GM23338 (cell line): ENCODE measurements at regions not wholly inside any gene's neighbourhood (a gene's known extent, or its start where the extent isn't known, plus 50 kb on each side); places are given as distances from the start of the nearest gene placed in this dataset.
A peak's percentile ranks its signal among the peaks of the same experiment; 100 is the strongest.

ENCODE experiments used
- ATAC-seq: fragments of 200-7000 bp; cut with Tn5 transposase; 3 replicates; pipeline ENCODE4 v1.9.1; 2020
- DNase-seq: peaks from one replicate; pipeline ENCODE4 v3.0.0-alpha.2; 2015; ENCODE audit warnings: low spot score
- H2AFZ ChIP-seq: fragments of 200-600 bp; sonication (generic); 2 replicates; pipeline ENCODE4 v1.8.0; 2016; ENCODE audit warnings: antibody characterized with exemption, mild to moderate bottlenecking, moderate library complexity
- H3F3A ChIP-seq: fragments of 200-600 bp; sonication (generic); replicated peaks from 2 replicates; pipeline ENCODE4 v1.8.0; 2017; ENCODE audit warnings: antibody characterized with exemption, mixed run types, low read depth
- H3K27ac ChIP-seq: fragments of 200-600 bp; sonication (generic); 2 replicates; pipeline ENCODE4 v1.6.1; 2016; ENCODE audit warnings: low read depth
- H3K27me3 ChIP-seq: fragments of 200-600 bp; sonication (generic); 2 replicates; pipeline ENCODE4 v1.8.0; 2016; ENCODE audit warnings: mild to moderate bottlenecking, mixed run types, moderate library complexity; ENCODE audit not compliant: insufficient read depth
- H3K36me3 ChIP-seq: fragments of 200-600 bp; sonication (generic); 2 replicates; pipeline ENCODE4 v1.8.0; 2016; ENCODE audit warnings: mild to moderate bottlenecking; ENCODE audit not compliant: insufficient read depth
- H3K4me1 ChIP-seq: fragments of 200-600 bp; sonication (generic); 2 replicates; pipeline ENCODE4 v1.8.0; 2016; ENCODE audit warnings: mild to moderate bottlenecking, moderate library complexity; ENCODE audit not compliant: insufficient read depth
- H3K4me2 ChIP-seq: fragments of 200-600 bp; sonication (generic); 2 replicates; pipeline ENCODE4 v1.7.1; 2017; ENCODE audit warnings: mixed run types
- H3K4me3 ChIP-seq: fragments of 200-600 bp; sonication (generic); 2 replicates; pipeline ENCODE4 v1.6.1; 2016; ENCODE audit warnings: mixed run types
- H3K79me2 ChIP-seq: fragments of 200-600 bp; sonication (generic); replicated peaks from 2 replicates; pipeline ENCODE4 v1.8.0; 2017; ENCODE audit warnings: mild to moderate bottlenecking; ENCODE audit not compliant: insufficient read depth
- H3K9me2 ChIP-seq: fragments of 200-600 bp; sonication (generic); 2 replicates; pipeline ENCODE4 v1.8.0; 2017; ENCODE audit not compliant: insufficient read depth
- H4K20me1 ChIP-seq: fragments of 200-600 bp; sonication (generic); replicated peaks from 2 replicates; pipeline ENCODE4 v1.8.0; 2017; ENCODE audit warnings: mild to moderate bottlenecking; ENCODE audit not compliant: insufficient read depth
- H3K27ac Mint-ChIP-seq: 2 replicates; pipeline ENCODE4 v1.8.0; 2020; ENCODE audit warnings: inconsistent platforms, mild to moderate bottlenecking, moderate library complexity, mixed read lengths
- H3K27me3 Mint-ChIP-seq: 3 replicates; pipeline ENCODE4 v1.8.0; 2022; ENCODE audit warnings: low read depth, mild to moderate bottlenecking, moderate library complexity, mixed read lengths, inconsistent platforms; ENCODE audit not compliant: insufficient read depth, poor library complexity
- H3K36me3 Mint-ChIP-seq: 3 replicates; pipeline ENCODE4 v1.8.0; 2021; ENCODE audit warnings: low read depth, mild to moderate bottlenecking, inconsistent platforms, moderate library complexity, mixed read lengths
- H3K4me1 Mint-ChIP-seq: 3 replicates; pipeline ENCODE4 v1.8.0; 2020; ENCODE audit warnings: mild to moderate bottlenecking, inconsistent platforms, mixed read lengths
- H3K4me3 Mint-ChIP-seq: 3 replicates; pipeline ENCODE4 v1.8.0; 2021; ENCODE audit warnings: moderate library complexity, mild to moderate bottlenecking, inconsistent platforms, mixed read lengths
- H3K9me3 Mint-ChIP-seq: 3 replicates; pipeline ENCODE4 v1.8.0; 2020; ENCODE audit warnings: moderate library complexity, mild to moderate bottlenecking, inconsistent platforms, mixed read lengths
- CREB1 ChIP-seq: fragments of 250-450 bp; sonication (Bioruptor Pico); IDR thresholded peaks from 2 replicates; pipeline ENCODE4 v1.5.0; 2020; ENCODE audit warnings: low read depth, mild to moderate bottlenecking, moderate library complexity
- EZH2 ChIP-seq: fragments of 200-600 bp; sonication (generic); IDR thresholded peaks from one replicate; pipeline ENCODE4 v1.8.0; 2017; ENCODE audit warnings: antibody characterized with exemption, mild to moderate bottlenecking, low read depth; ENCODE audit not compliant: unreplicated experiment
- EZH2phosphoT487 ChIP-seq: fragments of 200-600 bp; sonication (generic); IDR thresholded peaks from one replicate; pipeline ENCODE4 v1.8.1; 2018; ENCODE audit warnings: antibody characterized with exemption; ENCODE audit not compliant: unreplicated experiment
- JUNB ChIP-seq: IDR thresholded peaks from one replicate; pipeline ENCODE4 v1.6.1; 2016; ENCODE audit warnings: antibody characterized with exemption; ENCODE audit not compliant: unreplicated experiment
- NANOG ChIP-seq: IDR thresholded peaks from 2 replicates; pipeline ENCODE4 v1.6.1; 2016; ENCODE audit warnings: antibody characterized with exemption, borderline replicate concordance
- POLR2AphosphoS5 ChIP-seq: IDR thresholded peaks from 2 replicates; pipeline ENCODE4 v1.6.1; 2016; ENCODE audit warnings: antibody characterized with exemption, low read depth
- STAT1 ChIP-seq: IDR thresholded peaks from one replicate; pipeline ENCODE4 v1.6.1; 2016; ENCODE audit warnings: antibody characterized with exemption; ENCODE audit not compliant: unreplicated experiment
- ZNF114 ChIP-seq: fragments of 250-450 bp; sonication (Bioruptor Pico); IDR thresholded peaks from 2 replicates; pipeline ENCODE4 v1.5.0; 2020; ENCODE audit warnings: mild to moderate bottlenecking, moderate library complexity
- ZNF331 ChIP-seq: fragments of 250-450 bp; sonication (Bioruptor Pico); IDR thresholded peaks from 2 replicates; pipeline ENCODE4 v1.5.0; 2020; ENCODE audit warnings: low read depth, mild to moderate bottlenecking, moderate library complexity
- TF ChIP-seq, protein P1 (sequence below), 2 experiments: fragments of 200-600 bp in 1 of 2; sonication (generic) in 1 of 2; conservative IDR thresholded peaks; 2 replicates each; pipeline versions ENCODE4 v1.5.1 to v1.6.1; 2016 to 2017; ENCODE audit warnings: antibody characterized with exemption in 2 of 2, low read depth in 2 of 2, mild to moderate bottlenecking in 2 of 2, moderate library complexity in 1 of 2
- TF ChIP-seq, protein P2 (sequence below): IDR thresholded peaks from one replicate; pipeline ENCODE4 v1.6.1; 2018; ENCODE audit warnings: antibody characterized with exemption; ENCODE audit not compliant: unreplicated experiment
- TF ChIP-seq, protein P3 (sequence below): IDR thresholded peaks from 2 replicates; pipeline ENCODE4 v1.6.1; 2016; ENCODE audit warnings: antibody characterized with exemption
- TF ChIP-seq, protein P4 (sequence below): fragments of 250-450 bp; sonication (Bioruptor Pico); IDR thresholded peaks from 2 replicates; pipeline ENCODE4 v1.5.0; 2020; ENCODE audit warnings: mild to moderate bottlenecking, moderate library complexity

DNA sequence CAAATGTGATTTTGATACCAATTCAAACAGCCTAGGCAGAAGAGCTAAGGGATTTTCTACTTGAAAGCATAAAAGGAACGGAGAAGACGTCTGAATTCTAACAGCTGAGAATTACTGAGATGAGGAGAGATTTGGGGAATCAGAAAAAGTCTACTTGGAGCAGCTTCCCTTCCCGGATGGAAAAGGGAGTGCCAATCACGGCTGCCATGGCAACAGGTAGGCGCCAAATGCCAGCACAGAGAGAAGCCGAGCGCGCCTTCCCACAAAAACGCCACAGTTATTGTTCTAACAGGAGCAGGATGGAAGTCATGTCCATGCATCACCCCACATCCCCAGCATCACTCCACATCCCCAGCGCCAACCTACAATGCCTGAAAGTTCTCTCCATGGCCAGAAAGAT is 63.5 kb upstream of the PRR20G start:
- Histone ChIP-seq H3K27me3 (no peaks in the 10 kb centered on the region), H3K79me2 (no peaks in the 10 kb centered on the region), H3K4me2 (no peak overlapping the region), H3K27ac (no peak overlapping the region), H3K4me1 (no peaks in the 10 kb centered on the region), H2AFZ (no peak overlapping the region), H3F3A (no peaks in the 10 kb centered on the region), H3K36me3 (no peaks in the 10 kb centered on the region; the same call in 1 of the 2 replicates), H3K4me3 (no peak overlapping the region), H3K9me2 (no peaks in the 10 kb centered on the region), H4K20me1 (no peaks in the 10 kb centered on the region)
- Mint-ChIP-seq H3K36me3 (peaks cover 10% of the 10 kb centered on the region), H3K9me3 (peaks cover 18% of the 10 kb centered on the region), H3K27me3 (peaks cover 3% of the 10 kb centered on the region), H3K4me1 (no peaks in the 10 kb centered on the region; the same call in 2 of the 3 replicates), H3K27ac (no peak overlapping the region), H3K4me3 (no peak overlapping the region)
- DNase-seq (peak; percentile 34), ATAC-seq (no peak)
- TF ChIP-seq STAT1 (no peak), CREB1 (CRISPR knock-in tag) (no peak), JUNB (no peak), ZNF331 (CRISPR knock-in tag) (no peak), ZNF114 (no peak), EZH2 (no peak), POLR2AphosphoS5 (no peak), NANOG (no peak), EZH2phosphoT487 (no peak)
- TF ChIP-seq, protein P1, sequence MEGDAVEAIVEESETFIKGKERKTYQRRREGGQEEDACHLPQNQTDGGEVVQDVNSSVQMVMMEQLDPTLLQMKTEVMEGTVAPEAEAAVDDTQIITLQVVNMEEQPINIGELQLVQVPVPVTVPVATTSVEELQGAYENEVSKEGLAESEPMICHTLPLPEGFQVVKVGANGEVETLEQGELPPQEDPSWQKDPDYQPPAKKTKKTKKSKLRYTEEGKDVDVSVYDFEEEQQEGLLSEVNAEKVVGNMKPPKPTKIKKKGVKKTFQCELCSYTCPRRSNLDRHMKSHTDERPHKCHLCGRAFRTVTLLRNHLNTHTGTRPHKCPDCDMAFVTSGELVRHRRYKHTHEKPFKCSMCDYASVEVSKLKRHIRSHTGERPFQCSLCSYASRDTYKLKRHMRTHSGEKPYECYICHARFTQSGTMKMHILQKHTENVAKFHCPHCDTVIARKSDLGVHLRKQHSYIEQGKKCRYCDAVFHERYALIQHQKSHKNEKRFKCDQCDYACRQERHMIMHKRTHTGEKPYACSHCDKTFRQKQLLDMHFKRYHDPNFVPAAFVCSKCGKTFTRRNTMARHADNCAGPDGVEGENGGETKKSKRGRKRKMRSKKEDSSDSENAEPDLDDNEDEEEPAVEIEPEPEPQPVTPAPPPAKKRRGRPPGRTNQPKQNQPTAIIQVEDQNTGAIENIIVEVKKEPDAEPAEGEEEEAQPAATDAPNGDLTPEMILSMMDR (conservative IDR thresholded peaks at IDR 0.05; ENCODE audit: low read depth in 2 of 2) = no peak
- TF ChIP-seq, protein P2, sequence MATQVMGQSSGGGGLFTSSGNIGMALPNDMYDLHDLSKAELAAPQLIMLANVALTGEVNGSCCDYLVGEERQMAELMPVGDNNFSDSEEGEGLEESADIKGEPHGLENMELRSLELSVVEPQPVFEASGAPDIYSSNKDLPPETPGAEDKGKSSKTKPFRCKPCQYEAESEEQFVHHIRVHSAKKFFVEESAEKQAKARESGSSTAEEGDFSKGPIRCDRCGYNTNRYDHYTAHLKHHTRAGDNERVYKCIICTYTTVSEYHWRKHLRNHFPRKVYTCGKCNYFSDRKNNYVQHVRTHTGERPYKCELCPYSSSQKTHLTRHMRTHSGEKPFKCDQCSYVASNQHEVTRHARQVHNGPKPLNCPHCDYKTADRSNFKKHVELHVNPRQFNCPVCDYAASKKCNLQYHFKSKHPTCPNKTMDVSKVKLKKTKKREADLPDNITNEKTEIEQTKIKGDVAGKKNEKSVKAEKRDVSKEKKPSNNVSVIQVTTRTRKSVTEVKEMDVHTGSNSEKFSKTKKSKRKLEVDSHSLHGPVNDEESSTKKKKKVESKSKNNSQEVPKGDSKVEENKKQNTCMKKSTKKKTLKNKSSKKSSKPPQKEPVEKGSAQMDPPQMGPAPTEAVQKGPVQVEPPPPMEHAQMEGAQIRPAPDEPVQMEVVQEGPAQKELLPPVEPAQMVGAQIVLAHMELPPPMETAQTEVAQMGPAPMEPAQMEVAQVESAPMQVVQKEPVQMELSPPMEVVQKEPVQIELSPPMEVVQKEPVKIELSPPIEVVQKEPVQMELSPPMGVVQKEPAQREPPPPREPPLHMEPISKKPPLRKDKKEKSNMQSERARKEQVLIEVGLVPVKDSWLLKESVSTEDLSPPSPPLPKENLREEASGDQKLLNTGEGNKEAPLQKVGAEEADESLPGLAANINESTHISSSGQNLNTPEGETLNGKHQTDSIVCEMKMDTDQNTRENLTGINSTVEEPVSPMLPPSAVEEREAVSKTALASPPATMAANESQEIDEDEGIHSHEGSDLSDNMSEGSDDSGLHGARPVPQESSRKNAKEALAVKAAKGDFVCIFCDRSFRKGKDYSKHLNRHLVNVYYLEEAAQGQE = no peak
- TF ChIP-seq, protein P3, sequence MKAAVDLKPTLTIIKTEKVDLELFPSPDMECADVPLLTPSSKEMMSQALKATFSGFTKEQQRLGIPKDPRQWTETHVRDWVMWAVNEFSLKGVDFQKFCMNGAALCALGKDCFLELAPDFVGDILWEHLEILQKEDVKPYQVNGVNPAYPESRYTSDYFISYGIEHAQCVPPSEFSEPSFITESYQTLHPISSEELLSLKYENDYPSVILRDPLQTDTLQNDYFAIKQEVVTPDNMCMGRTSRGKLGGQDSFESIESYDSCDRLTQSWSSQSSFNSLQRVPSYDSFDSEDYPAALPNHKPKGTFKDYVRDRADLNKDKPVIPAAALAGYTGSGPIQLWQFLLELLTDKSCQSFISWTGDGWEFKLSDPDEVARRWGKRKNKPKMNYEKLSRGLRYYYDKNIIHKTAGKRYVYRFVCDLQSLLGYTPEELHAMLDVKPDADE = no peak
- TF ChIP-seq, protein P4, sequence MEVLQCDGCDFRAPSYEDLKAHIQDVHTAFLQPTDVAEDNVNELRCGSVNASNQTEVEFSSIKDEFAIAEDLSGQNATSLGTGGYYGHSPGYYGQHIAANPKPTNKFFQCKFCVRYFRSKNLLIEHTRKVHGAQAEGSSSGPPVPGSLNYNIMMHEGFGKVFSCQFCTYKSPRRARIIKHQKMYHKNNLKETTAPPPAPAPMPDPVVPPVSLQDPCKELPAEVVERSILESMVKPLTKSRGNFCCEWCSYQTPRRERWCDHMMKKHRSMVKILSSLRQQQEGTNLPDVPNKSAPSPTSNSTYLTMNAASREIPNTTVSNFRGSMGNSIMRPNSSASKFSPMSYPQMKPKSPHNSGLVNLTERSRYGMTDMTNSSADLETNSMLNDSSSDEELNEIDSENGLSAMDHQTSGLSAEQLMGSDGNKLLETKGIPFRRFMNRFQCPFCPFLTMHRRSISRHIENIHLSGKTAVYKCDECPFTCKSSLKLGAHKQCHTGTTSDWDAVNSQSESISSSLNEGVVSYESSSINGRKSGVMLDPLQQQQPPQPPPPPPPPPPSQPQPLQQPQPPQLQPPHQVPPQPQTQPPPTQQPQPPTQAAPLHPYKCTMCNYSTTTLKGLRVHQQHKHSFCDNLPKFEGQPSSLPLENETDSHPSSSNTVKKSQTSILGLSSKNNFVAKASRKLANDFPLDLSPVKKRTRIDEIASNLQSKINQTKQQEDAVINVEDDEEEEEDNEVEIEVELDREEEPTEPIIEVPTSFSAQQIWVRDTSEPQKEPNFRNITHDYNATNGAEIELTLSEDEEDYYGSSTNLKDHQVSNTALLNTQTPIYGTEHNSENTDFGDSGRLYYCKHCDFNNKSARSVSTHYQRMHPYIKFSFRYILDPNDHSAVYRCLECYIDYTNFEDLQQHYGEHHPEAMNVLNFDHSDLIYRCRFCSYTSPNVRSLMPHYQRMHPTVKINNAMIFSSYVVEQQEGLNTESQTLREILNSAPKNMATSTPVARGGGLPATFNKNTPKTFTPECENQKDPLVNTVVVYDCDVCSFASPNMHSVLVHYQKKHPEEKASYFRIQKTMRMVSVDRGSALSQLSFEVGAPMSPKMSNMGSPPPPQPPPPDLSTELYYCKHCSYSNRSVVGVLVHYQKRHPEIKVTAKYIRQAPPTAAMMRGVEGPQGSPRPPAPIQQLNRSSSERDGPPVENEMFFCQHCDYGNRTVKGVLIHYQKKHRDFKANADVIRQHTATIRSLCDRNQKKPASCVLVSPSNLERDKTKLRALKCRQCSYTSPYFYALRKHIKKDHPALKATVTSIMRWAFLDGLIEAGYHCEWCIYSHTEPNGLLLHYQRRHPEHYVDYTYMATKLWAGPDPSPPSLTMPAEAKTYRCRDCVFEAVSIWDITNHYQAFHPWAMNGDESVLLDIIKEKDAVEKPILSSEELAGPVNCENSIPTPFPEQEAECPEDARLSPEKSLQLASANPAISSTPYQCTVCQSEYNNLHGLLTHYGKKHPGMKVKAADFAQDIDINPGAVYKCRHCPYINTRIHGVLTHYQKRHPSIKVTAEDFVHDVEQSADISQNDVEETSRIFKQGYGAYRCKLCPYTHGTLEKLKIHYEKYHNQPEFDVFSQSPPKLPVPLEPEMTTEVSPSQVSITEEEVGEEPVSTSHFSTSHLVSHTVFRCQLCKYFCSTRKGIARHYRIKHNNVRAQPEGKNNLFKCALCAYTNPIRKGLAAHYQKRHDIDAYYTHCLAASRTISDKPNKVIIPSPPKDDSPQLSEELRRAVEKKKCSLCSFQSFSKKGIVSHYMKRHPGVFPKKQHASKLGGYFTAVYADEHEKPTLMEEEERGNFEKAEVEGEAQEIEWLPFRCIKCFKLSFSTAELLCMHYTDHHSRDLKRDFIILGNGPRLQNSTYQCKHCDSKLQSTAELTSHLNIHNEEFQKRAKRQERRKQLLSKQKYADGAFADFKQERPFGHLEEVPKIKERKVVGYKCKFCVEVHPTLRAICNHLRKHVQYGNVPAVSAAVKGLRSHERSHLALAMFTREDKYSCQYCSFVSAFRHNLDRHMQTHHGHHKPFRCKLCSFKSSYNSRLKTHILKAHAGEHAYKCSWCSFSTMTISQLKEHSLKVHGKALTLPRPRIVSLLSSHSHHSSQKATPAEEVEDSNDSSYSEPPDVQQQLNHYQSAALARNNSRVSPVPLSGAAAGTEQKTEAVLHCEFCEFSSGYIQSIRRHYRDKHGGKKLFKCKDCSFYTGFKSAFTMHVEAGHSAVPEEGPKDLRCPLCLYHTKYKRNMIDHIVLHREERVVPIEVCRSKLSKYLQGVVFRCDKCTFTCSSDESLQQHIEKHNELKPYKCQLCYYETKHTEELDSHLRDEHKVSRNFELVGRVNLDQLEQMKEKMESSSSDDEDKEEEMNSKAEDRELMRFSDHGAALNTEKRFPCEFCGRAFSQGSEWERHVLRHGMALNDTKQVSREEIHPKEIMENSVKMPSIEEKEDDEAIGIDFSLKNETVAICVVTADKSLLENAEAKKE (CRISPR knock-in tag) = no peak
